CD14-positive monocyte (primary cell): ENCODE measurements at regions not wholly inside any gene's neighbourhood (a gene's known extent, or its start where the extent isn't known, plus 50 kb on each side); places are given as distances from the start of the nearest gene placed in this dataset.

Experiments
- DNase-seq, 3 donors: peaks; one replicate each; pipeline ENCODE4 v3.0.0-alpha.2; 2011 to 2022
- H2AFZ ChIP-seq: 2 replicates; pipeline ENCODE4 v1.6.0; 2012; ENCODE audit warnings: mild to moderate bottlenecking, low read depth, low read length, inconsistent platforms; ENCODE audit not compliant: insufficient read depth, poor library complexity, severe bottlenecking
- H3K27ac ChIP-seq, 2 donors: 1 replicate in 1 of 2; 2 replicates in 1 of 2; pipeline ENCODE4 v1.5.1; 2012 to 2013; ENCODE audit warnings: low read length in 2 of 2, control low read depth in 1 of 2, inconsistent platforms in 1 of 2, low read depth in 1 of 2, mild to moderate bottlenecking in 1 of 2
- H3K27me3 ChIP-seq, 2 donors: one replicate each; pipeline versions ENCODE4 v1.6.0 to v1.6.1; 2011 to 2013; ENCODE audit warnings: low read length in 2 of 2; ENCODE audit not compliant: control insufficient read depth in 2 of 2, insufficient read depth in 2 of 2
- H3K36me3 ChIP-seq, 2 donors: replicated peaks in 1 of 2; 1 replicate in 1 of 2; 2 replicates in 1 of 2; pipeline versions ENCODE4 v1.5.1 to v1.6.1; 2012 to 2013; ENCODE audit warnings: low read length in 2 of 2, control low read depth in 1 of 2, inconsistent platforms in 1 of 2, mild to moderate bottlenecking in 1 of 2; ENCODE audit not compliant: insufficient read depth in 2 of 2, control insufficient read depth in 1 of 2
- H3K4me1 ChIP-seq, 2 donors: 1 replicate in 1 of 2; 2 replicates in 1 of 2; pipeline versions ENCODE4 v1.5.1 to v1.6.1; 2012 to 2013; ENCODE audit warnings: low read length in 2 of 2, control low read depth in 1 of 2, inconsistent platforms in 1 of 2, mild to moderate bottlenecking in 1 of 2, moderate library complexity in 1 of 2; ENCODE audit not compliant: insufficient read depth in 2 of 2, control insufficient read depth in 1 of 2
- H3K4me2 ChIP-seq: replicated peaks from 2 replicates; pipeline ENCODE3; 2012; ENCODE audit warnings: low read length, moderate library complexity, mild to moderate bottlenecking; ENCODE audit not compliant: poor library complexity, severe bottlenecking; ENCODE audit errors: extremely low read depth
- H3K4me3 ChIP-seq, 3 experiments: fragments of 200-600 bp in 1 of 3; sonication (generic) in 1 of 3; replicated peaks in 1 of 3; 1 replicate in 2 of 3; 2 replicates in 1 of 3; pipeline ENCODE4 v1.5.1; 2011 to 2013; ENCODE audit warnings: low read length in 3 of 3, mild to moderate bottlenecking in 3 of 3, control low read depth in 2 of 3, low read depth in 2 of 3, inconsistent platforms in 1 of 3, moderate library complexity in 1 of 3
- H3K79me2 ChIP-seq: 2 replicates; pipeline ENCODE4 v1.6.0; 2012; ENCODE audit warnings: mild to moderate bottlenecking, control low read depth, inconsistent platforms, low read length, moderate library complexity; ENCODE audit not compliant: insufficient read depth
- H3K9ac ChIP-seq: 2 replicates; pipeline ENCODE4 v1.6.0; 2017; ENCODE audit warnings: low read length, mild to moderate bottlenecking; ENCODE audit not compliant: insufficient read depth, poor library complexity, severe bottlenecking
- H3K9me3 ChIP-seq, 2 donors: replicated peaks in 1 of 2; 1 replicate in 1 of 2; 2 replicates in 1 of 2; pipeline versions ENCODE4 v1.5.1 to v1.6.1; 2012 to 2013; ENCODE audit warnings: low read length in 2 of 2, control low read depth in 1 of 2; ENCODE audit not compliant: control insufficient read depth in 1 of 2, insufficient read depth in 1 of 2
- H4K20me1 ChIP-seq: 2 replicates; pipeline ENCODE4 v1.6.0; 2012; ENCODE audit warnings: mild to moderate bottlenecking, low read length, control low read depth, moderate library complexity; ENCODE audit not compliant: insufficient read depth
- H3K27ac Mint-ChIP-seq, 7 donors: one replicate each; pipeline ENCODE4 v1.8.0; 2020; ENCODE audit warnings: mild to moderate bottlenecking in 7 of 7, mixed read lengths in 7 of 7, moderate library complexity in 6 of 7, inconsistent platforms in 2 of 7
- H3K27me3 Mint-ChIP-seq, 3 donors: one replicate each; pipeline ENCODE4 v1.8.0; 2021 to 2022; ENCODE audit warnings: low read depth in 3 of 3, mild to moderate bottlenecking in 3 of 3, mixed read lengths in 3 of 3, moderate library complexity in 3 of 3, inconsistent platforms in 1 of 3
- H3K36me3 Mint-ChIP-seq, 2 donors: one replicate each; pipeline ENCODE4 v1.8.0; 2020; ENCODE audit warnings: mixed read lengths in 2 of 2, inconsistent platforms in 1 of 2, mild to moderate bottlenecking in 1 of 2
- H3K4me1 Mint-ChIP-seq: one replicate; pipeline ENCODE4 v1.8.0; 2020; ENCODE audit warnings: mild to moderate bottlenecking, mixed read lengths
- H3K4me3 Mint-ChIP-seq, 2 donors: one replicate each; pipeline ENCODE4 v1.8.0; 2020; ENCODE audit warnings: mild to moderate bottlenecking in 2 of 2, mixed read lengths in 2 of 2, moderate library complexity in 1 of 2
- H3K9me3 Mint-ChIP-seq, 7 donors: one replicate each; pipeline ENCODE4 v1.8.0; 2020 to 2022; ENCODE audit warnings: mixed read lengths in 7 of 7, mild to moderate bottlenecking in 6 of 7, moderate library complexity in 6 of 7, inconsistent platforms in 2 of 7
- CTCF ChIP-seq: fragments of 200-600 bp; IDR thresholded peaks from one replicate; pipeline ENCODE4 v1.8.0; 2022; ENCODE audit warnings: antibody characterized with exemption, mild to moderate bottlenecking
- WGBS: methylation state at CpG from one replicate; pipeline ENCODE4 v1.1.5; 2013; ENCODE audit warnings: missing lambda C conversion rate; ENCODE audit not compliant: insufficient coverage; 5-methylcytosine and 5-hydroxymethylcytosine counted together
- intact Hi-C, 2 donors: fragments of 100-400 bp; cut with micrococcal nuclease; formaldehyde crosslinking; loops; one replicate each; pipeline versions ENCODE4 v1.15.0 to v1.15.1; 2023

- H2AFZ ChIP-seq, result no peak overlapping the region
- peaks cover 14 to 20% of the 10 kb centered on the region in 2 donors for H3K9me3 ChIP-seq
- H3K4me1 Mint-ChIP-seq, result no peaks in the 10 kb centered on the region
- no peak overlapping the region for H3K9ac ChIP-seq
- H3K4me1 ChIP-seq, result no peaks in the 10 kb centered on the region
- TF ChIP-seq CTCF, result no peak
- H3K4me3 ChIP-seq, result no peak overlapping the region
- no peak for DNase-seq
- no peaks in the 10 kb centered on the region for H4K20me1 ChIP-seq
- WGBS, result 91% methylated on average over 20 of the region's 22 CpGs
- H3K4me3 Mint-ChIP-seq, result no peak overlapping the region
- H3K79me2 ChIP-seq, result no peaks in the 10 kb centered on the region
- no peak overlapping the region for H3K27ac ChIP-seq
- intact Hi-C loops, result no loop called here
- no peak overlapping the region for H3K4me2 ChIP-seq
- H3K36me3 ChIP-seq, result no peaks in the 10 kb centered on the region
- H3K36me3 Mint-ChIP-seq, result no peaks in the 10 kb centered on the region
- H3K27me3 Mint-ChIP-seq, result peaks cover 0 to 3% (median 0%) of the 10 kb centered on the region in 3 donors
- H3K27me3 ChIP-seq, result no peaks in the 10 kb centered on the region
- H3K9me3 Mint-ChIP-seq, result peaks cover 0 to 8% (median 4%) of the 10 kb centered on the region in 7 donors
- no peak overlapping the region for H3K27ac Mint-ChIP-seq
These were observed 581.2 kb upstream of the MGMT start for GRCh38 chr10:128885573-128886555.

GRCh38 chr10:128887856-128888255 is 579.2 kb upstream of the MGMT start:
- no peak overlapping the region for H3K27ac ChIP-seq
- H3K4me3 Mint-ChIP-seq, result no peak overlapping the region
- DNase-seq, result no peak
- peaks cover 14 to 20% of the 10 kb centered on the region in 2 donors for H3K9me3 ChIP-seq
- H3K4me1 ChIP-seq, result no peaks in the 10 kb centered on the region
- no peaks in the 10 kb centered on the region for H3K79me2 ChIP-seq
- no peak overlapping the region for H3K4me2 ChIP-seq
- H3K36me3 Mint-ChIP-seq, result no peaks in the 10 kb centered on the region
- no peaks in the 10 kb centered on the region for H4K20me1 ChIP-seq
- intact Hi-C loops, result no loop called here
- H3K36me3 ChIP-seq, result no peaks in the 10 kb centered on the region
- H3K27ac Mint-ChIP-seq, result no peak overlapping the region
- WGBS, result no CpG with 5 or more reads among the region's 3 CpGs
- H3K4me3 ChIP-seq, result no peak overlapping the region
- peaks cover 0 to 1% (median 0%) of the 10 kb centered on the region in 3 donors for H3K27me3 Mint-ChIP-seq
- no peak overlapping the region for H3K9ac ChIP-seq
- TF ChIP-seq CTCF, result no peak
- no peaks in the 10 kb centered on the region for H3K4me1 Mint-ChIP-seq
- peaks cover 0 to 8% (median 3%) of the 10 kb centered on the region in 7 donors for H3K9me3 Mint-ChIP-seq
- H2AFZ ChIP-seq, result no peak overlapping the region
- no peaks in the 10 kb centered on the region for H3K27me3 ChIP-seq
